ENCODE measurements at regions not wholly inside any gene's neighbourhood (a gene's known extent, or its start where the extent isn't known, plus 50 kb on each side); places are given as distances from the start of the nearest gene placed in this dataset.

DNA sequence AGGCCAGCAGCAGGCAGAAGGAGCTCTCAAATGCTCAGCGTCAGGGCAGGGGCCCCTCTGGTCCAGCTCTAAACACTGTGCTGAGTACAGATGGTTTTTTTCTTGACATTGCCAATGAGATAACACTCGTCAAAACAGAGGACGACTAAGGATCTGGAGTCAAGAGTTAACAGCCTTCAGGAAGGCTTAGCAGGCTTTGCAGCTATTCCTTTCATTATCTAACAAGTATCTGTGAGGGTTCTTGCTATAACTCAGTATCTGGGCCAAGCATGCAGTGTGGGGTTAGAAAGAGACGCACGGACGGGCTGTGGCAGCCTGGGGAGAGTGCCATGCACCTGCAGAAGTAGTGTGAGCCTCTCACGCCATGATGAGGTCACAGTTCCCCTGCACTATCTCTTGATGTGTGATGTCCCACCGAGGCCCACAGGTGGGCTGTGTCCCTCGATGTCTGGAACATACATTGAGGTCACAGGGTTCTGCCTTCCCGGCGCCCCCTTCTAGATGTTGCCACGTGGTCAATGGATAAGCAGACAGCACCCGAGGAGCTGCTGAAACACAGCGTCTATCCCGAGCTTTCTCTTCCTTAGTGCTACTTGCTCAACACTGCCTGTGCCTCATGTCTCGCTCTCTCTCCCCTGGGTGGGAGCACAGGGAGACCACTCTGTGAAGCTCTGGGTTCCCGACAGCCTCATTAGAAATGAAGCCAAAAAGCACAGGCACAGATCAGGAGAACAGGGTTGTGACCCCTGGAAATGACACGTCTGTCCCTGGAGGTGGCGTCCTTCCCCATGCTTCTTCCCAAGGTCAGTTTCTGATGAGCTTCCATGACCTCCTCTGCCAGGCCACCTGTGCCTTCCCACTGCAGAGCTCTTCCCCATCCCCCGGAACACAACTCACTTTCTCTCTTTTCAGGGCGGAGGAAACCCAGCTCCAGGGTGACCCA, 85.5 kb upstream of the RPS6KA2 start:
- ATAC-seq: no peak
- TF ChIP-seq ESRRG (CRISPR knock-in tag; IDR thresholded peaks at IDR 0.05): no peak
- no peak for TF ChIP-seq CSRNP3 (CRISPR knock-in tag; IDR thresholded peaks at IDR 0.05)
- TF ChIP-seq ZFP3 (CRISPR knock-in tag; IDR thresholded peaks at IDR 0.05): no peak
- no peak for TF ChIP-seq ZNF70 (CRISPR knock-in tag; IDR thresholded peaks at IDR 0.05)
- no peak for TF ChIP-seq ISL1 (CRISPR knock-in tag; IDR thresholded peaks at IDR 0.05)
- no peak for TF ChIP-seq ZNF8 (CRISPR knock-in tag; IDR thresholded peaks at IDR 0.05)
- TF ChIP-seq BACH2 (CRISPR knock-in tag; IDR thresholded peaks at IDR 0.05; ENCODE audit: borderline replicate concordance): no peak
- TF ChIP-seq TSHZ2 (CRISPR knock-in tag; IDR thresholded peaks at IDR 0.05): no peak
- TF ChIP-seq PATZ1 (CRISPR knock-in tag; IDR thresholded peaks at IDR 0.05; ENCODE audit: borderline replicate concordance): no peak
- TF ChIP-seq ZFP30 (CRISPR knock-in tag; IDR thresholded peaks at IDR 0.05): no peak
- no peak for TF ChIP-seq CSDC2 (CRISPR knock-in tag; IDR thresholded peaks at IDR 0.05)
- no peak for TF ChIP-seq GLIS3 (CRISPR knock-in tag; IDR thresholded peaks at IDR 0.05)
- TF ChIP-seq, protein P1, sequence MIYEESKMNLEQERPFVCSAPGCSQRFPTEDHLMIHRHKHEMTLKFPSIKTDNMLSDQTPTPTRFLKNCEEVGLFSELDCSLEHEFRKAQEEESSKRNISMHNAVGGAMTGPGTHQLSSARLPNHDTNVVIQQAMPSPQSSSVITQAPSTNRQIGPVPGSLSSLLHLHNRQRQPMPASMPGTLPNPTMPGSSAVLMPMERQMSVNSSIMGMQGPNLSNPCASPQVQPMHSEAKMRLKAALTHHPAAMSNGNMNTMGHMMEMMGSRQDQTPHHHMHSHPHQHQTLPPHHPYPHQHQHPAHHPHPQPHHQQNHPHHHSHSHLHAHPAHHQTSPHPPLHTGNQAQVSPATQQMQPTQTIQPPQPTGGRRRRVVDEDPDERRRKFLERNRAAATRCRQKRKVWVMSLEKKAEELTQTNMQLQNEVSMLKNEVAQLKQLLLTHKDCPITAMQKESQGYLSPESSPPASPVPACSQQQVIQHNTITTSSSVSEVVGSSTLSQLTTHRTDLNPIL (CRISPR knock-in tag; IDR thresholded peaks at IDR 0.05; ENCODE audit: low read depth): no peak
- TF ChIP-seq ZC3H10 (CRISPR knock-in tag; IDR thresholded peaks at IDR 0.05): no peak
- TF ChIP-seq TCF4 (CRISPR knock-in tag; IDR thresholded peaks at IDR 0.05; ENCODE audit: borderline replicate concordance): no peak
- TF ChIP-seq TOX (CRISPR knock-in tag; IDR thresholded peaks at IDR 0.05; ENCODE audit: borderline replicate concordance): no peak
- no peak for TF ChIP-seq PPARA (CRISPR knock-in tag; IDR thresholded peaks at IDR 0.05; ENCODE audit: borderline replicate concordance)
- no peak for TF ChIP-seq RARB (CRISPR knock-in tag; IDR thresholded peaks at IDR 0.05)

DNA sequence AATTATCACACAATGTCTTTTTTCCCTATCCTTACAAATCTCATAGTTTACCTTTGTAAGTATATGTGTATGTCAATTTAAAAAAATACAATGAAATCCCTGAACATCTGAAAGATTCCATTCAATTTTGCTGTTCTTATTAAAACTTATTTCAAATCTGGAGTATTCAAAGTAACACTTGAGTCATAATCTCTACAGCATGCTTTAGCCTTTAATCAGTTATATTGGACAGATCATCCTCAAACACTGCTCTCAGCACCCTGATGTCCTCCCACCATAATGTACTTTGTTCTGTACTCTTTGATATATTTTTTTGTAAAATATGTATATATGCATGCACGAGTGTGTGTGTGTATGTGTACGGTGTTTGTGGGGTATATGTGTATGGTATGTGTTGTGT, 83.0 kb upstream of the RPS6KA2 start:
- TF ChIP-seq PPARA (CRISPR knock-in tag; IDR thresholded peaks at IDR 0.05; ENCODE audit: borderline replicate concordance) (no peak), BACH2 (CRISPR knock-in tag; IDR thresholded peaks at IDR 0.05; ENCODE audit: borderline replicate concordance) (no peak), ARNTL (CRISPR knock-in tag; IDR thresholded peaks at IDR 0.05; ENCODE audit: borderline replicate concordance, low read depth) (no peak), ZNF8 (CRISPR knock-in tag; IDR thresholded peaks at IDR 0.05) (no peak), TCF4 (CRISPR knock-in tag; IDR thresholded peaks at IDR 0.05; ENCODE audit: borderline replicate concordance) (no peak), CSRNP3 (CRISPR knock-in tag; IDR thresholded peaks at IDR 0.05) (no peak), ZFP30 (CRISPR knock-in tag; IDR thresholded peaks at IDR 0.05) (no peak), ZNF70 (CRISPR knock-in tag; IDR thresholded peaks at IDR 0.05) (no peak), ZFP3 (CRISPR knock-in tag; IDR thresholded peaks at IDR 0.05) (no peak), ZNF565 (CRISPR knock-in tag; conservative IDR thresholded peaks at IDR 0.05; ENCODE audit: low read depth) (no peak), ISL1 (CRISPR knock-in tag; IDR thresholded peaks at IDR 0.05) (no peak), ZC3H10 (CRISPR knock-in tag; IDR thresholded peaks at IDR 0.05) (no peak), PATZ1 (CRISPR knock-in tag; IDR thresholded peaks at IDR 0.05; ENCODE audit: borderline replicate concordance) (no peak), OSR1 (CRISPR knock-in tag; IDR thresholded peaks at IDR 0.05) (no peak), SNAI2 (CRISPR knock-in tag; IDR thresholded peaks at IDR 0.05) (no peak)
- TF ChIP-seq, protein P1 (CRISPR knock-in tag; IDR thresholded peaks at IDR 0.05; ENCODE audit: low read depth): no peak
- TF ChIP-seq, protein P2, sequence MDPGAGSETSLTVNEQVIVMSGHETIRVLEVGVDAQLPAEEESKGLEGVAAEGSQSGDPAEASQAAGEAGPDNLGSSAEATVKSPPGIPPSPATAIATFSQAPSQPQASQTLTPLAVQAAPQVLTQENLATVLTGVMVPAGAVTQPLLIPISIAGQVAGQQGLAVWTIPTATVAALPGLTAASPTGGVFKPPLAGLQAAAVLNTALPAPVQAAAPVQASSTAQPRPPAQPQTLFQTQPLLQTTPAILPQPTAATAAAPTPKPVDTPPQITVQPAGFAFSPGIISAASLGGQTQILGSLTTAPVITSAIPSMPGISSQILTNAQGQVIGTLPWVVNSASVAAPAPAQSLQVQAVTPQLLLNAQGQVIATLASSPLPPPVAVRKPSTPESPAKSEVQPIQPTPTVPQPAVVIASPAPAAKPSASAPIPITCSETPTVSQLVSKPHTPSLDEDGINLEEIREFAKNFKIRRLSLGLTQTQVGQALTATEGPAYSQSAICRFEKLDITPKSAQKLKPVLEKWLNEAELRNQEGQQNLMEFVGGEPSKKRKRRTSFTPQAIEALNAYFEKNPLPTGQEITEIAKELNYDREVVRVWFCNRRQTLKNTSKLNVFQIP (CRISPR knock-in tag; IDR thresholded peaks at IDR 0.05; ENCODE audit: borderline replicate concordance, low read depth): no peak
- ATAC-seq: no peak

Measured in SK-N-SH treated with all-trans-retinoic acid at 6 μM for 48 hours (cell line).